ENCODE measurements at regions not wholly inside any gene's neighbourhood (a gene's known extent, or its start where the extent isn't known, plus 50 kb on each side); places are given as distances from the start of the nearest gene placed in this dataset.

DNA sequence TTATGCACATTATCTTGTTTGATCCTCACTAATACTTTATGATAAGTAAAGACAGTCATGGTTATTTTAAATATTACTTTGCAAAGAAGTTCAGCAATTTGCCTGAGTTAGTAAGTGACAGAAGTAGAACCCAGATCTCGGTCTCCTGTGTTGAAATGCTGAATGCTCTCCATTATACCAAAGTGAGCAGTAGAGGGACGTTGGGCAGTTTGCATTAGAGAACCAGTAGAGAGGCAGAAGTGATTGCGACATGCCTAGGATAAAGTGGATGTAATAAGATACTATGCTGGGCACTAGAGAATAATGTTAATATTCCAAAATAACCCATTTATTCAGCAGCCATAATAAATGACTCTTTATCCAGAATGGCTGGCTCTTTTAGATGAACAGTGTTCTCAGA is 201.0 kb downstream of the PMAIP1 start:
- TF ChIP-seq CTCF (IDR thresholded peaks at IDR 0.05): no peak
- no peak for TF ChIP-seq POLR2A (IDR thresholded peaks at IDR 0.05)

All from testis (tissue), 2 donors.